Frontal cortex (tissue), 3 donors: ENCODE measurements at regions not wholly inside any gene's neighbourhood (a gene's known extent, or its start where the extent isn't known, plus 50 kb on each side); places are given as distances from the start of the nearest gene placed in this dataset.
"Not testable (repeated sequence)": the region's sequence is repeated elsewhere in the genome, so short reads cannot be mapped to it uniquely, and the experiment has no call there.

Experiments
- DNase-seq, 2 donors: peaks; one replicate each; pipeline ENCODE4 v3.0.0; 2012; ENCODE audit warnings: low spot score in 2 of 2
- FAIRE-seq: peaks from 2 replicates; lab custom pipeline; 2012; peaks lifted over from hg19 to GRCh38; lab: Jason Lieb, UNC
- donor health status: control.
- donor health status: control.
- donor health status: control.

GRCh38 chr6:22732176-22732970 lies 163.0 kb downstream of the HDGFL1 start:
- FAIRE-seq = no peak
- no peak for DNase-seq

DNA sequence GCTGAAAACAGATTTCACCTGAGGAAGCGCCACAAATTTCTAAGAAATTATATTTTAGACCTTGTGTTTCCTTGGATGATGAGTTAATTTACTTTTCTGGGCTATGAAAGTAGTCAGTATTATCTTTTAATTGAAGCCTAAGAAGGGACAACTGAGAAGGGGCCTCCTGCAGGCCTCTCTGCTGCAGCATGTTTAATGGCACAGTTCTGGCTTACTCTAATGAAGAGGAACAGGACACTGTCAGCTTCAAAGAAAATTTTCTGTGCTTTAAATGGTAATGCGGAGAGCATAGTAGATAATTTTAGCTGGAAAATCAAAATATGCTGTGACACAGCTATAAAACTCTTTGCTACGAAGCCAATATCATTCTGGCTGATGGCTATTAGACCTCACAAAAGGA lies 167.4 kb downstream of the HDGFL1 start:
- FAIRE-seq (no peak), DNase-seq (no peak)

DNA sequence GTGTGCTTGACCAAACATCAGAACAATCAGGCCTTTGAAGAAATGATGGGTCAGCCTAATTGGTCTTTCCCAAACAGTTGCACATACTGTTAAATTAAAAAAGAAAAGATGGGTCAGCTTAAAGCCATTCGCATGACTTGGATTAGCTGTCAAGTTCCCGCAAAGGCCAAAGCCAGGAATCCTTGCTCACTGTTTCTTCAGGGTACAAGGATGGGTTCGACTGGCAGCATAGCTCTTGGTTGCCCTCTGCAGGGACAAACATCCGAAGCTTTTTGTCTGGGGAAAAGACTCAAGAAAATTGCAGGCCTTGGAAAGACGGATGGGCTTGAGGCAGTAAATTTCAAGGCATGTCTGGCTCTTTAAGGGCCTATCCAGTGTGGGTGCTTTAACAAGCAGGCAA lies 168.0 kb downstream of the HDGFL1 start:
- FAIRE-seq (no peak), DNase-seq (peak; percentile 8 to 13)

- DNase-seq (no peak), FAIRE-seq (no peak)
Observed at GRCh38 chr6:22738194-22738593, 168.8 kb downstream of the HDGFL1 start.

DNA sequence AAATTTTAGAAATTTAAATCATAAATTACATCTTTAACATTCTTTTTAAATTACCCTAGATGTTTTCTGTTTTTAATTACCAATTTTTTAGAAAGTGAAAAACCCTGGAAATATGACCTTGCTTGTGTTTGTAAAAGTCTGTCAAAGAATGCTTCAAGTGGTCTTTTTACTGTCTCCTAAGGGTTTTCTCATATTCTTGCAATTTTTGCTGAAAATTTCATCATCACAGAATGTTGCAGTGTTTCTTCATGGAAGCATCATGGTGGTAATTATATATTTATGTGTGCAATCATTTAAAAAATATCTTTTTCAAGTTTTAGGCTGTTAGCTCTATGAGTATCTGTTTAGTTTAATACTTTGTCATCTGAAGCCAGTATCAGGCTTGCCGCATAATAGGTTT lies 178.2 kb downstream of the HDGFL1 start:
- FAIRE-seq = no peak
- DNase-seq = no peak

- FAIRE-seq = no peak
Observed at GRCh38 chr6:22748681-22749080, 179.3 kb downstream of the HDGFL1 start.

GRCh38 chr6:22749696-22750095 lies 180.3 kb downstream of the HDGFL1 start:
- no peak for FAIRE-seq

More at GRCh38 chr6:22748681-22749080, 179.3 kb downstream of the HDGFL1 start:
- no peak for DNase-seq

DNA sequence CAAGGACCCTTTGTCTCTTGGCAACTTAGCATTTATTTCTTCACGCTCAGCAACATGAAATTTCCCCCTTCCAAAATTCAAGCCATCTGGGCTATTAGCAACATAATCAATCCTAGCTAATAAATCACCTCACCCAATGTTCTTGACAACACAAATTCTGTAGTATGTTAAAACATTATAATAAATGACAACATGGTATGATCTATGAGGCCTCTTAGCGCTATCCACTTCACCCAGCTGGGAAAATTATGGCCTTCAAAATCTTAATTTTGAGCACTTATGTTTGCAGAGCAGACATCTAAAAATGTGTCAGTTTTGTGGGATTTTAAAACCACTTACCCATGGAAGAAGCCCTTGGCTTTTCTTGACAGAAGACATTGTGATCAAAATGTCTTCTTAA lies 181.9 kb downstream of the HDGFL1 start:
- no peak for FAIRE-seq
- no peak for DNase-seq

More at GRCh38 chr6:22749696-22750095, 180.3 kb downstream of the HDGFL1 start:
- DNase-seq = no peak

DNA sequence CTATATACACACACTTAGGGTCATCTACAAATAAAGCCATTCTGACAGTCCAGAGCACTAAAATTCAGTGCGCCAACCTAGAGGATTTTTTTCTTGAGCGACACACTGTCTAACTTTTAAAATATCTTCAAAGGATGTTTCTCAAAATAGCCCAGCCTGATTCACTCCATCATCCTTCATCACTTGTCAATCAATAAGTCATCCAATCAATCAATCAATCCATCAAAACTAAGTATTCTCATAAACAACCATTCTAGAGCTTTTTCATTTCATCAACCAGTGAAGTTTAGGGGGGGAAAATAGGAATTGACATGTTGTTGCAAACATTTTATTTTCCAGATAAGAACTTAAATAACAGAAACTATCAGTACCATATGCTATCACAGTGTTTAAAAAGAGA lies 183.2 kb downstream of the HDGFL1 start:
- DNase-seq = no peak
- no peak for FAIRE-seq

- DNase-seq (no peak), FAIRE-seq (no peak)
Observed at GRCh38 chr6:22754061-22754460, 184.7 kb downstream of the HDGFL1 start.

DNA sequence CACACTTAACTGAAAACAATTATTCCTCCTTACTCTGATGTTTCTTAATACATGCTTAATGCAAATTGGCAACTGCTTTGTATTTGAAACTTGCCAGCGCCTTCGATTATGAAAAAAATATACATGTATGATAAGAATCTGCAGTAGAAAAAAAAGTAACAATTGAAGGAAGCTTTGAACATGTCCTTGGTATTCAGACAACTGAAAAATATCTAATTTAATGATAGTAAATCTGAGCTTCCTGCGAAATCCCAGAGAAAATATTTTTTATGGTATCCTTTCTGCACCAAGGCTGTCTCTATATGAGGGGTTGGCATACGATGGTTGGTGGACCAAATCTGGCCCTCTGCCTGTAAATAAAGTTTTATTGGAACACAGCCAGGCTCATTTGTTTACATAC lies 186.2 kb downstream of the HDGFL1 start:
- DNase-seq (no peak), FAIRE-seq (no peak)

- DNase-seq (no peak), FAIRE-seq (no peak)
Observed at GRCh38 chr6:22756365-22756764, 187.0 kb downstream of the HDGFL1 start.

DNA sequence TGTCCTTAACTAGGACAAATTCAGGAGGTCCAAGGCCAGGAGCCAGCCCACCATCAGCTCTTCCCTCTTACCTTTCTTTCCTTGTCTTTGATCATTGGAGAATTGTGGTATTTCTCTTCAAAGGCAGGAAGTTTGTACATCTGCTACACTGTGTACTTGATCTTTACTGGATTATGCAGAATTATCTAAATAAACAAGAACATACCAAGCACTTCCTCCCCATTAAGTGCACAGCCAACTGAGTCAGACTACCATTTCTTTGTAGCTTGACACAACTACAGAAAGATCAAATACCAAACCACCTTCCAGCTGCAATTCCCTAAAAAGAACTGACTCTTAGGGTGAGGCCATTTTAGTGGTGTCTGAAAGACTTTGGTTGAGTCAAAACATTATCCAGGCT lies 195.1 kb downstream of the HDGFL1 start:
- no peak for DNase-seq
- no peak for FAIRE-seq

DNA sequence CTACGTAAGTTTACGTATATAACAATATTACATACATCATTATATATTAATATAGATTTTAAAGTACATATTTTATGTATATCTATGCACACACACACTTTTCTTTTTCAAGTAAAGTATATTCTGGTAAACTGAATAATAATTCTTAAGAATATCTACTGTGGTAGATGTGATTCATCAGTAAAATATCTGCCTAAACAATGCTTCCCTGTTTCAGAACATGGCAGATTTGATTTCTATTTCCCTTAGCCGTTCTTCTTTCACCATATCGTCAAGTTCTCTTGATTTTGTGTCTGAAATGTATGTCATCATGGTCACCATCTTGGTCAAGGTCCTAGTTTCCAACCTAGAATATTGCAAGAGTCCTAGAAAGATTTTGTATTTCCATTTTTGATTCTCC lies 195.6 kb downstream of the HDGFL1 start:
- peak; percentile 26 for FAIRE-seq
- no peak for DNase-seq

- DNase-seq = no peak
- no peak for FAIRE-seq
Observed at GRCh38 chr6:22766979-22767378, 197.6 kb downstream of the HDGFL1 start.

- DNase-seq = no peak
- FAIRE-seq = no peak
Observed at GRCh38 chr6:22770054-22770453, 200.7 kb downstream of the HDGFL1 start.

DNA sequence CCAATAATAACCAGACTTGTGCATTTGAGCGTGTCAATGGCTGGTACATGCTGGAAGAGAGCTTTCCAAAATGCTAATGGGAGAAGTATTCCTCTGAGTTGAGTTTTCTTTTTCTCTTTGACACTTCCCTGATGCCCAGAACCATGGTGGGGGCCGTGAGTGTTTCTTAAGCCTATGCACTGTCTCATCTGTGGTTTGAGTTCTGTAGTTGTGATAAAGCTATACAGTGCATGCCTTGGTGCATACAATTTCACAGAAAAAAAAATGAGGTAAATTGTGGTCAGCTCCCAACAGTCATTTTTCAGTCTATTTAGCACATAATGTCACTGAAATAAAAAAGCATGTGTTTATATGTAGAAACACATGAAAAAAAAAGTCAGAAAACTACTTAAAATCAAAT lies 204.8 kb downstream of the HDGFL1 start:
- FAIRE-seq = no peak
- DNase-seq = no peak

DNA sequence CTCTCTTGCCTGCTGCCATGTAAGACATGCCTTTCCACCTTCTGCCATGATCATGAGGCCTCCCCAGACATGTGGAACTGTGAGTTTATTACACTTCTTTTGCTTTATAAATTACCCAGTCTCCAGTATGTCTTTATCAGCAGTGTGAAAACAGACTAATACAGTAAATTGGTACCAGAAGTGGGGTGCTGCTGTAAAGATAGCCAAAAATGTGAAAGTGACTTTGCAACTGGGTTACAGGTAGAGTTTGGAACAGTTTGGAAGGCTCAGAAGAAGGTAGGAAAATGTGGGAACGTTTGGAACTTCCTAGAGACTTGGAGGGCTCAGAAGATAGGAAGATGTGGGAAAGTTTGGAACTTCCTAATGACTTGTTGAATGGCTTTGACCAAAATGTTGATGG lies 209.1 kb downstream of the HDGFL1 start:
- not testable (repeated sequence) for DNase-seq, FAIRE-seq

- FAIRE-seq (no peak), DNase-seq (no peak)
Observed at GRCh38 chr6:22779062-22779461, 209.7 kb downstream of the HDGFL1 start.

DNA sequence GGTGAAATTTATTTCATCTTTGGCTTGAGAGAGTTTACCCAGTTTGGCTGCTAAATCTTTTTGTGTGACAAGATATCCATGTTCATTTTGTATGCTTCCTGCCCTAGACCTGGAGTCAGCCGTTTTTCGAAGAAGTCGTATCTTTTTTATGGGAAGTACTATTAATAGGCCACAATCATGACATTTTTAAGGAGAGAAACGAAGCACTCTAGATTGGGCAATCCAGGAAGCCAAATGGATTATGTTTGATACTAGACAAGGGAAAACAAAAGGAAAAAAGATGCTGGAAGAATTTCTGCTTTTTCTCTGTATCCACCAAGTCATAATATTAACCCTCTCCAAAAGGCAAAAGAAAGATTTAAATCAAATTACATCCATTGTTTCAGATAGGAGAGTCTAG lies 214.6 kb downstream of the HDGFL1 start:
- no peak for DNase-seq
- no peak for FAIRE-seq

DNA sequence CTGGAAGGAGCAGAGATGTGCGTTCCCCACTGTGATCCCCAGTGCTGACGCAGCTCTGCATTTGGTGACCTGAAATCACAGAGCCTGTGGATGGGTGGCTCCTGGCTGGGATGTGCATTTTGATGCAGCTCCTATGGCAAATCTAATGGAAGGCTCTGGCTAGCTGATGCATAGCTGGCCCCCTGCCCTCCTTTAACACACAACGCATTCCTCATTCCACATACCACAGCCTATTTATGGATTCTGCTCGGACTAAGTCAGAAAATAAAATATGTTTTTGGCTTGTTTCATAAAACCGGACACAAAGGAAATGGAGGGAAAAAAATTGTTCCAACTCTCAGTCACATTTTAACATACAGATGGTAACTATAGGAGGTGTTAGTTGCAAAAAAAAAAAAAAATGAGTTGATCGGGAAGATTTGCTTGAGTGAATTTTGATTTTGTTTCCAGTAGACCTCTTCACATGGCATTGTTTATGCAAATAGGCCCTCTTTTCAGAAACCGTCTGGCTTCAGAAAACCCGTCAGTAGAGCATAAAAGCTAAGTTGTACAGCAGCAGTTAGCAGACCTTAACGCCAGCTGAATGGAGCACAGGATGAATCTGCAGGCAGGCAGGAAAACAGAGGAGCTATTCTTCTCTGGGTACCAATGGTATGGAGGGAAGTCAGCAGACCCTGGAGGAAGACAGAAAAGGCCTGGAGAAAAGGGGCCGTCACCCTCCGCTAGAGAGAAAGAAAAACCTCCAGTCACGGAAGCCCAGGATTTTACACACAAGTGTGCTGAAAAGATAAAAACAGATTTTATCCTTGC lies 215.4 kb downstream of the HDGFL1 start:
- DNase-seq = peak in 1 of 2 donors; percentile 23
- FAIRE-seq = no peak
